Thyroid gland (tissue), 4 donors: ENCODE measurements at regions not wholly inside any gene's neighbourhood (a gene's known extent, or its start where the extent isn't known, plus 50 kb on each side); places are given as distances from the start of the nearest gene placed in this dataset.

Experiments used
- CTCF ChIP-seq, 6 experiments: fragments of 200-600 bp in 3 of 6; fragments of 450-650 bp in 3 of 6; sonication (generic) in 3 of 6; IDR thresholded peaks; one replicate each; pipeline ENCODE4 v1.5.1; 2016 to 2019; ENCODE audit warnings: antibody characterized with exemption in 6 of 6, mild to moderate bottlenecking in 2 of 6, inconsistent platforms in 1 of 6, moderate library complexity in 1 of 6
- POLR2A ChIP-seq, 2 donors: fragments of 450-650 bp; IDR thresholded peaks; one replicate each; pipeline ENCODE4 v1.6.1; 2017; ENCODE audit warnings: antibody characterized with exemption in 2 of 2, mild to moderate bottlenecking in 2 of 2, moderate library complexity in 1 of 2

- TF ChIP-seq CTCF (IDR thresholded peaks at IDR 0.05) (no peak), POLR2A (IDR thresholded peaks at IDR 0.05) (no peak)
Measured at GRCh38 chr5:89181546-89181945, 298.6 kb upstream of the MEF2C start.
